Right renal cortex interstitium (tissue), 3 donors: ENCODE measurements at regions not wholly inside any gene's neighbourhood (a gene's known extent, or its start where the extent isn't known, plus 50 kb on each side); places are given as distances from the start of the nearest gene placed in this dataset.
"Not testable (repeated sequence)": the region's sequence is repeated elsewhere in the genome, so short reads cannot be mapped to it uniquely, and the experiment has no call there.

Source experiments
- DNase-seq, 3 donors: peaks; one replicate each; pipeline ENCODE4 v3.0.0-alpha.2; 2013; ENCODE audit warnings: low read depth in 3 of 3, low spot score in 2 of 3

- no peak for DNase-seq
These were observed 935.2 kb downstream of the TBL1XR1 start for GRCh38 chr3:176262071-176262470.

GRCh38 chr3:176247191-176247590 lies 950.1 kb downstream of the TBL1XR1 start:
- DNase-seq = no peak

- DNase-seq = no peak
These were observed 977.3 kb downstream of the TBL1XR1 start for GRCh38 chr3:176219970-176220369.

GRCh38 chr3:176214758-176215157 lies 982.5 kb downstream of the TBL1XR1 start:
- no peak for DNase-seq

- DNase-seq = not testable (repeated sequence)
These were observed 984.0 kb downstream of the TBL1XR1 start for GRCh38 chr3:176213314-176213713.

GRCh38 chr3:176208915-176209314 lies 988.4 kb downstream of the TBL1XR1 start:
- DNase-seq = no peak

GRCh38 chr3:176208283-176208682 lies 989.0 kb downstream of the TBL1XR1 start:
- DNase-seq = no peak

GRCh38 chr3:176206809-176207208 lies 990.5 kb downstream of the TBL1XR1 start:
- DNase-seq = no peak

- no peak for DNase-seq
These were observed 994.6 kb downstream of the TBL1XR1 start for GRCh38 chr3:176202652-176203051.

- DNase-seq = no peak
These were observed 1004.1 kb downstream of the TBL1XR1 start for GRCh38 chr3:176193032-176193730.

GRCh38 chr3:176190755-176191154 lies 1006.5 kb downstream of the TBL1XR1 start:
- DNase-seq = no peak

GRCh38 chr3:176183181-176183580 lies 1014.1 kb downstream of the TBL1XR1 start:
- no peak for DNase-seq

GRCh38 chr3:176174060-176174459 lies 1023.2 kb downstream of the TBL1XR1 start:
- DNase-seq = no peak

GRCh38 chr3:176172492-176172891 lies 1024.8 kb downstream of the TBL1XR1 start:
- no peak for DNase-seq

GRCh38 chr3:176167272-176167671 lies 1030.0 kb downstream of the TBL1XR1 start:
- peak; percentile 6 to 16 (median 10) for DNase-seq

- DNase-seq = no peak
These were observed 1036.3 kb downstream of the TBL1XR1 start for GRCh38 chr3:176160997-176161396.

GRCh38 chr3:176159796-176160195 lies 1037.5 kb downstream of the TBL1XR1 start:
- DNase-seq = no peak

- DNase-seq = no peak
These were observed 1042.3 kb downstream of the TBL1XR1 start for GRCh38 chr3:176155012-176155411.

GRCh38 chr3:176149567-176149966 lies 1047.7 kb downstream of the TBL1XR1 start:
- DNase-seq = no peak

- DNase-seq = no peak
These were observed 1050.0 kb downstream of the TBL1XR1 start for GRCh38 chr3:176147251-176147650.

GRCh38 chr3:176141837-176142236 lies 1055.4 kb downstream of the TBL1XR1 start:
- no peak for DNase-seq

- DNase-seq = no peak
These were observed 1076.8 kb downstream of the TBL1XR1 start for GRCh38 chr3:176120507-176120906.

GRCh38 chr3:176119826-176120225 lies 1077.5 kb downstream of the TBL1XR1 start:
- no peak for DNase-seq
